HG03575 (cell line): ENCODE measurements at regions not wholly inside any gene's neighbourhood (a gene's known extent, or its start where the extent isn't known, plus 50 kb on each side); places are given as distances from the start of the nearest gene placed in this dataset.
A peak's percentile ranks its signal among the peaks of the same experiment; 100 is the strongest.

Source experiments
- ATAC-seq: cut with Tn5 transposase; IDR thresholded peaks from one replicate; pipeline ENCODE4 v1.9.1; 2021; ENCODE audit not compliant: unreplicated experiment, insufficient number of reproducible peaks, low FRiP score; ENCODE audit errors: extremely low read depth

DNA sequence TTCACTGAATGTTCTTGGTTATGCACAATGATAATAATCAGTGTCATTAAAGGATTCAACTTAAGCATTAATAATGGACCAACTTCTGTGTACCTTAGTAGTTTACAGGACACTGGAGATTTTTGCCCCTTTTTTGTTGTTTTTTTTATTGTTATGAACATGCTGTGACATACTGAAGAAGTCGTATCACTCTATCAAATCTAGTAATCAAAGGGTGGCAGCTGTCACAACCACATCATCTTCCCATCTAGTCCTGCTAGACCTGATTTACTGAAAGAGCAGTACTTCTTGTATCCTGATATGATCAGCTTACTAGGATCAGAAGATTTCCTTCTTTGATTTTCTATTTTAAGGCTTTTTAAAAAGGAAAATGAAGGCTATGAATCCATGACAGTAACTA is 504.6 kb upstream of the CELF2 start:
- ATAC-seq, result no peak

DNA sequence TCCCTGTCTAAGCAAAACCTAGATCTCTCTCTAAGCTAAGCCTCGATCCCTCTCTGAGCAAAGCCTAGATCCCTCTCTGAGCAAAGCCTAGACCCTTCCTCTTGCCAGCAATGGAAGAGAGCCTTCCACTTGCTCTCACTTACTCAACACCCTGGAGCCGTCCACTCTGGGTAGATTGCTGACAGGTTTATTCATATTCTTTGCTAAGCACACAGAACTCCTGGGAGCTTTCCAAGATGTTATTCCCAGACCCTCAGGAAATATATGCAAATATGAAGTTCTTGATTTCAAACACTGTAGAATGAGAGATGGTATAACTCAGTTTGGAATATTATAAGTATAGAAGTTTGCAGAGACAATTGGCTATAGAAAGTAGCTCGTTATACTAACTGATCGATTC is 503.8 kb upstream of the CELF2 start:
- ATAC-seq, result no peak

DNA sequence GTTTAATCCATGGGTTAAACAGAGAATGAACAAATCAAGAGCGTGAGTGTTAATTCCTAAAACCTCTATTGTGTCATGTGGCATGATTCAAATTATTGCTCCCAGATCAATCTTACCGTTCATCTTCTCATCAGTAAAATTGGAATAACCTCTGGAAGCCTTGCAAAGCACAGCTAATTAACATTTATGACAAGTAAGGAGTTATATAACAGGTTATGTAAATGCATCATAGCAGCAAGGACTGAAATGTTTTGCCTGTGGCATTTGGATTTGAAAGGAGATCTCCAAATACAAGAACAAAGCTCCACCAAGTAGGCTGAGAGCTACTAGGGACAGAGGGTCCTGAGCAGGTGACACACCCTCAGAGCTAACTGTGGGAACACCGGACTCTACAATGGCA is 502.9 kb upstream of the CELF2 start:
- no peak for ATAC-seq

DNA sequence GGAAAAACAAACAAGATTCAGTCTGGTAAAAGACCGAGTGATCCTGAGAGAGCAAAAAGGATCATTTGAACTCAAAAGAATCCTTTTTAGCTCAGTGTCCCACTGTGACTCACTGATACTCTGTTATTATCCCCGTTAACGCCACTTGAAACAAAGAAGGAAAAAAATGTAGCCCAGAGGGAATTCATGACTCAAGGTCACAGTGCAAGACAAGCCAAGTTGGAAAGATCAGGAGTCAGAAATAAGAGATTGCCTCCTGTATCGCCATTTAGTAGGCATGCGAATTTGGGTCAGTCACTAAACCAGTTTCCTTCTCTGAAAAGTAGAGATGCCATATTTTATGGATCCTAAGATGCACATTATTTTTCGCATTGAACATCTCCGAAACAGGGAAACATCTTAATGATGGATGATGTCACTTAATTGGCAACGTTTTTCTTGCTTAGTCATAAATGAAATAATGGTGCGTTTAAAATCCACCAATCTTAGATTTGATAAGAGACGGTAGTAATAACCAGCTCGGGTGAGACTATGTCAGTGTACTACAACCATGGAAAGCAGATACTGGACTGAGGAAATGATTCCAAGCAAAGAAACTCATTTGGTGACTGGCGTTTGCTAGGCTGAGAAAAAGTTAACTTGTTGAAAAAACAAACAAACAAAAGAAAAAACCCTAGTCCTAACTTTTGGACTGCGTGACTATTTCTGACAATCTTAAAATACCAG is 502.0 kb upstream of the CELF2 start:
- ATAC-seq, result no peak

DNA sequence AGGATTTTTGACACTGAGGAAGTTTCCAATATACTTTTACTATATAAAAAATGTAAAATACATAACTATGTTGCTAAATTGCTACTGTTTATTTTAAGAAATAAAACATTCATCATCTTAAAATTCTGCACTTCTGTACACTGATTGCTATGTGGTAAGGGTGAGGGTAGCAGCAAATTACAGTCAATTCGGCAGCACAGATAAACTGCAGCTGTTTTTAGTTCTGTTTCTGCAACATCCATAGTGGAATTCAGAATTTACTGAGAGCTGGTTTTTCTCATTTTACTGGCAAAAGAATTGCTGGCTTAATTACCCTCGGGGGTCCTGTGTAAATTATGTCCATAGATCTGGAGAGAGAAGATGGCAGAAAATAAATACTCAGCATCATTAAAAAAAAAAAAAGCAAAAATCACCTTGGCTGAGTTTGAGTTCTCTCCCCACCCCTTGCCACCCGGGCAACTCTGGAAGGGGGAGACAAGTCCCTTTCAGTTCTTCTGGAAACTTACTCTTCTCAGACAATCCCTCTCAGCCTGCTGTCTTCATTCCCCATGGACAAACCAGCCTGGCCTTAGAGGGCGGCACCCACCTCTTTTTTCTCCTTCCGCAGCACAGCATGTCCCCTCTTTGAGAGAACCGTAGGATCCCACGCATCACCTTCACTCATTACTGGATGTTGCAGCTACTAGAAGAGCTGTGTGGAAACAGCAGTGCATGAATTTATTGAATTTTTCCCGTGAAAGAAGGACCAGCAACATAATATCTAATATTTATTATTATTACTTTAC is 501.1 kb upstream of the CELF2 start:
- no peak for ATAC-seq

DNA sequence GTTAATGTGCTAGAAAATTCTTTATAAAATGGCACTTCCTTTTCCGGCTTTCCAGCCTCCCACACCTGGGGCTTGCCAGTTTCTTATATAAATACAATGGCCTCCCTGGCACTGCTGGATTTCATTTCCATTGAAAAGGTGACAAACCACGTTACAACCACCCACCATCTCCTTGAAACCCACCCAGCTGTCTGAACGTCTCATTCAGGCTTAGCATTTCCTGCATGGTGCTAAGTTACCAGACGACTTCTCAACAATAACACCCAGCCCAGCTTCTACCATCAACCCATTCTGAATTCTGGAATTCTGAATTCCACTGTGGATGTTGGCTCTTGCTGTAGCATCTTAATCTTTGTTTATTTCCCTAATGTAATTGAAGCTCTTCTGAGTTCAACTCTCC is 499.8 kb upstream of the CELF2 start:
- ATAC-seq, result no peak

DNA sequence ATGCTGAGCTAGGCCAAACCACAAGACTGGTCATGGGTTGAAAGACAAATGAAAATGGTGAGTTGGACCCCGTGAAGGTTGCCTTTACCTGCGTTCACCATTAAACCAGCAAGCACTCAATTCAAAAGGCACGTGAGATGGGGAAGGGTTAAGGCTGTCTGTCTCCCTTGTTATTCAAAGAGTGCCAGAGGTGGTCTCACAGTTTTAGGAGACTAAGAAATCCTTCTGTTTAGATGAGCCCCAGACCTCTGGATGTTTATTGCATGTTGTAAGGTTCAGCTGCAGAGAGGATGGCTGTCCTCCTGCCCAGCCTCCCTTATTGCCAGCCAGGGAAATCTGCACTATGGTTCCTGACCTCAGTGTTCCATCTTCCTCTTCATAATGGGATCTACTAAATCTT is 498.0 kb upstream of the CELF2 start:
- ATAC-seq, result no peak

DNA sequence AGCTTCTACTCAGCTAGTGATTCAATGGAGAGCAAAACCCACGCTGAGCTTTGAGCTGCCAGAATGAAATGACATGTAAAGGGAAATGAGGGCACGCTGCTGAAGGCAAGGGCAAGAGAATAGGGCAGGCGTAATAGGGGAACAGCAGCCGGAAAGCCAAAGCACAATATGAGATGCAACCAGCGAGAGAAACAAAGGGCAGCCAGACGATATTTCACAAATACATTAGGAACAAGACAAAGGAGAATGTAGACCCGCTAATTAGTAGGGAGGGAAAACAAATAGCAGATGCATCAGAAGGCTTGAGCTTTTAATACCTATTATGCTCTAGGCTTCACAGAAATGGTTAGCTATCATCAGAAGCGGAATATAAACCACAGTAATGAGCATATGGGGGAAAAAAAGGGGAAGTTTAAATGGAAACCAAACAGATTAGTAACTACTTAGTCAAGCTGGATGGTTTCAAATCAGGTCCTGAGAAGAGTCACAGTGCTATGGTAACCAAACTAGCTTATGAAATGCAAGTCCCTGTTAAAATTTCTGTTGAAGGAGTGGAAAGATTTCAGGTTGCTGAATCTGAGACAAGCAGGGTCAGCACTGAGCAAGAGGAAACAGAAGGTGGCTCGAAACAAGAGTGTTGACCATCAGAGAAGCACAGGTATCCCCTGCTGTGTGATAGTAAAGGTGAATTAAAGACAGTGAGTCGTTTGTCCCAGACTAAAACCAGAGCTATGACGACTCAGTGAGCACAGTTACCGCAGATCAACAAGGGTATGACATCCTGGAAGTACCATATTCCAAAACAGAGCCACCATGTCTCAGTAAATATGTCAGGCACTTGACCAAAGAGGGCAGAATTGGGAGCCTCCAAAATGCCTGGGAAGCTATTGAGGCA is 496.9 kb upstream of the CELF2 start:
- peak; percentile 97 for ATAC-seq

DNA sequence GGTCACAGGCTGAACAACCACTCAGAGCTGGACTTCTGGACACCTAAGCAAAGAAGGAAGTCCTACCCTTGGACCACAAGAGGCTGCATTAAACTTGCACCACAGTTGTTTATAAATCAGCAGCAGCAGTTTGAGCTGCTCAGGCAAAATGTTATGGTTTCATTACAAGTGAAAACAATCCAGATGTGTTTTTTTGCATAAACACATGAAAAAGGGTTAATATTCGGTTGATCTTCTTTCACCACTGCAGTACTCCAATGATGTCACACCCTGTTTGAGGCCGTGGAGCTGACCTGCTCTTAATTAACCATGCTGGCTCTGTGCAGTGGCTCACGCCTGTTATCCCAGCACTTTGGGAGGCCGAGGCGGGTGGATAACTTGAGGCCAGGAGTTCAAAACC is 490.8 kb upstream of the CELF2 start:
- no peak for ATAC-seq

DNA sequence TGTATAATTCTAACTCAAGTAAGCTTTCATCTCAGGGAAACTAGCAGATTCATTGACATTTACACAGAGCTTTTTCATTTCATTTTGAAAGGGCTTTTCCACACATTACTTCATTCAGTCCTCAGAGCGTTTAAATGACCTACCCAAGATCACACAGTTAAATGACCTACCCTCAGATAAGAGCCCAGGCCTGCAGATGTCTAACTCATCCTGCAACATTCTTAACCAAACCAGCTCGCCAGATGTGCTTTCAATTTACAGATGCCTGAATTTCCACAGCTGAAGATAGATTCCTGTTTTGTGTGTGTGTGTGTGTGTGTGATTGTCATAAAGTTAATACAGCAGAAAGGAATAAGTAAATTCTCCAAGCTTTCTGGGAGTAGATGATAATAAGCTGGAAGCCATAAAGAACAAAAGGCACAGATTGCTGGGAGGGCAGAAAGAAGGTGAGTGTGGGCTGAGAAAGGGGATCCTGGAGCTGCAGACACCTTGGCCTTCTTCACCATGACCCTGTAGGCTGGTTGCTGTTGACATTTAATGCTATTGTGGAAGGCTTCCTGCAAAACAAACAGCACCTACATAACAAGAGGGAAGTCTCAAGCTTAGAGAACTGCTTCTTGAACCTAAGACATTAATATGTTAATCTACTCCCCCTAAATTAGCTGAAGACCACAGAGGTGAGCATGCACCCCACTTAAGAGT is 489.7 kb upstream of the CELF2 start:
- ATAC-seq, result no peak

DNA sequence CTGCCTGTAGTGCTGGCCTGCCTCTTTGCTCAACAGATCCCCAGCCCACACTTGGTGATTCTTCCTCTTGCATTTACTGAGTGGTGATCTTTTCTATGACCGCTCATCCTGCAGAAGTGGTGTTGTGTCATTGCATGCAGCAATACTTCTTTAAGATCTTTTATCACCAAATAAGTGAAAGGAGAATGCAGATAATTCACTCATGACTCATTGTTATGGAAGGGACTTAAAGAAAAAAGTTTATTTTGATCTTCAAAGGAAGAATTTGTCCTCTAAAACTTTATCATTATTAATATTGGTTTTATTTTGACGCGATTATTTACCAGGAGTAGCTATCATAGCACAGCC is 489.1 kb upstream of the CELF2 start:
- ATAC-seq, result no peak

DNA sequence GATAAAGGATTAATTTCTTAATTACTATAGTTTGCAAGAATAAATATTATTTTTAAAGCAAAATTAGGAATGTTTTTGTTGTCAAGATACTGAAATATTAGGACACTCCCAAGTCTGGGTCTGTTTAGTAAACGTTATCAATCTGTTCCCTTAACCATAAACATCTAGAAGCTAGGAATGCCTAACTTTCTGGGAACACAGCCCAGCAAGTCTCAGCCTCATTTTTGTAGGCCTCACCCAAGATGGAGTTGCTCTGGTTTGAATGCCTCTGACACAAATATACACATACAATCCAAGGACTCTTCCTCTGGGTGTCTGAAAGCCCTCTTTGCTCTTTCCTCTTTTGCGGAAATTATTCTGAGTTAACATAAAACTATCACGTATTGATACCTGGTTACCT is 487.4 kb upstream of the CELF2 start:
- no peak for ATAC-seq

DNA sequence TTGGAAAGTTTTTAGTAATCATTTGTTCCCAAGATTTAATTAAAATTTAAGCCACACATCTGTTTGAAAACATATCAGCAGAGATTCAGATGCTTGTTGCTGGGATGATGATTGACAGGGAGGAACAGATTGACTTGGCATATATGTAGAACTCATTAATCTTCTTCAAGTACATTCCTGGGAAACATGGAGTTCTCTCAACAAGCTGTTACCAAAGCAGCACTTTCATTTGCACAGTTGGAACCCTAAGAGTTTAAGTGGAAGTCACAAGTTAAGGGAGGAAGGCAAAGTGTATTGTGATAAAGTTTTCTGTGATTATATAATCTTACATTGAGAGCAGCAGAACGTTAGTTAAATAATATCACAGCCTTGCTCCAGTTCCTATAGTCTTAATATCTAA is 485.4 kb upstream of the CELF2 start:
- ATAC-seq, result no peak

DNA sequence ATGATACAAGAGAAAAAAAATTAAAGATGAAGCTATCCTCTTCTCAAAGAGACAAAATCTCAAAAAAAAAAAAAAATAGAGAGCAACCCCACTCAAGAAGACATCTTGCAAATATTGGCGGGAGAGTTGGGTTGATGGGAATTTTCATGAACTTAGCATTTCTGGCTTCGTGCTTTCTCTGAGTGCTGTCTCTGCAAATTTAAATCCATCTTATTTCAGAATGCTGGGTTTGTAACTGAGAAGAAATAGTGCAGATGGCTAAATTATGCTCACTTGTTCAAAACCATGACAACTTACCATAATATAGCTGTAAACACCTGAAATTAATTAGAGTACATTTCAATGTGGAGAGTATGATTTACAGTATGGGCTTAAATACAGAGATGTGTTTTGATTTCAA is 484.8 kb upstream of the CELF2 start:
- no peak for ATAC-seq

DNA sequence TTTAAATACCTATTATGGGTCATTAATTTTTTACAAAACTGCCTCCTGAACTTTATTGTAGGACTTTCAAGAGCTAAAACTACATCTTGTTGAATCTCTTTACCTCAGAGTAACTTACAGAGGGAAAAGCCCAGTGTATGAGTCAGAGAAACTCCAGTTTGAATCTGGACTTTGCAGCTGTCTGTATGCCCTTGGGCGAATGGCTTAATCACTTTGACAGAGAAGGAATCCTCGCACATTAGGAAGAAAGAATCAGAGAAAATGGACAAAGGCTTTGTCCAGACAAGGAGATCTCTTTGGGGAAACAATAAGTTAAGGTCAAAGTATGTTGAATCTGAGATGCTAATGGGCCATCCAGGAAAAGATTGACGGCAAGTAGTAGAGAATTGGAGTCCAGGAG is 484.2 kb upstream of the CELF2 start:
- ATAC-seq, result no peak

DNA sequence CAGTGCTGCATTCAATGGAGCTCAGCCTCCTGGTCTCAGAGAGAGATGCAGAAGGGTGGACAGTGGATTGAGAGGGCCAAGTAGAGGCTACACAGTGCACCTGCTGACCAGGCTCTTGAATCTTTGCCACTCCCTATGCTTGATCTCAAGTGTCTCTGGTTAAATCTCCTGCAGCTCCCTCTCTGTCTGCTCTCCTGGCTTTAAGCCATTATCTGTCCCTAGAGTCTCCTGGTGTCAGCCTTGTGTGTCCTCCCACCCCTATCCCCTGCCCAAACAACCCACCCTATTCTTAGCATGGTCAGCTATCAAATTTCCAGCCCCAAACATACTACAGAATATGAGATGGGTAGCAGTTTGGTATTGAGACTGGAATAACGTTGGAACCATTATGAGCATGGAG is 479.3 kb upstream of the CELF2 start:
- no peak for ATAC-seq

DNA sequence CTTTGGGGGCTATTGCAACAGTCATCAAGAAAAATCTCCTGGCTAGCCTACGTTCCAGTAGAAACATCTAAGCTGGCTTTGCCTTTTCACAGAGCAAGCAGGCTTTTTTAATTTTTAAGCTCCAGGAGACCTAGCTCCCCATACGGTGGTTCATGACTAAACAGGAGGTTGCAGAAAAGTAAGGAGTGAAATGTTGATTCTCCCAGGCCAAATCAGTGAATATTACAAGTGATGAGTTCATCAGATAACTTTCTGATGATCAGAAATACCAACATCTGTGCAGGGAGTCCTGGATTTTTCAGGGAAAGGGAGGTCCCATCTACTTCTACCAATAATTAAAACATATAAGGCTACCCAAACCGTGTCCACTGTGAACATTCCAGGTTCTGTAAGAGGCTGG is 477.3 kb upstream of the CELF2 start:
- no peak for ATAC-seq

DNA sequence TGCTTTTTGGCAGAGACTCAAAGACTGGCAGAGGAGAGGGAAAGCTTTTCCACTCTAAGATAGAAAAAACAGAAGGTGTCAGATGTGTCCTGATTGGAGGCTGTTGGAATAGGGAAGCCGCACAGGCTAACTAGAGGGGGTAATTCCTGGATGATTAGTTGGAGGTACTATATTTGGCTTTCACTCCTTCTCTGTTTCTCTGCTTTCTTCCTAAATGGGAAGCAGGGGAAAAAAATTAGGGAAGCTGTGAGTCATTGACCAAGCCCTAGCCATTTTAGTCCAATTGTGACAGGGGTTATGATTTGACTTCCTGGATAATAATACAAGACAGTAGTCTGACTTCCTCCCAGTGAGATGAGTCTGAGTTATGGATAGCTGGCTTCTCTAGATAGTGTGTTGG is 475.2 kb upstream of the CELF2 start:
- ATAC-seq, result no peak

DNA sequence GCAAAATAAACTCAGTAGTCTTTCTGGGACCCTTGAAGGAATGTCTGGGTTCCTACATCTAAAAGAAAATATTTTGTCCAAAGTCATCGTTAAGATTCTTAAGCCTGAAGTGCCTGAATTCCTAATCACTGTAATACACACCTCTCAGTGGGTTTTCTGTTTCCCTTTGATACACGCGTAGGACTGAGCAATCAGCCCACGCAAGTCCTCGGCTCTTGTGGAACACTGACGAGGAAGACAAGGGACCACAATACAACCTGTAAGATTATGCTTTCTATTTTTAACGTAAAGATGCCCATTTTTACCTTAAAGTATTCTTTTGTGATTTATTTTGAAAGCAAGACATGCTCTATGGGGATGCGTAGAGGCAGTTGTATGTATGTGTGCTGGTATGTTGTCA is 472.8 kb upstream of the CELF2 start:
- ATAC-seq, result no peak
